NCI-H82 (cell line): ENCODE measurements at regions not wholly inside any gene's neighbourhood (a gene's known extent, or its start where the extent isn't known, plus 50 kb on each side); places are given as distances from the start of the nearest gene placed in this dataset.
"Not testable (repeated sequence)": the region's sequence is repeated elsewhere in the genome, so short reads cannot be mapped to it uniquely, and the experiment has no call there.

Experiments used
- DNase-seq: peaks from one replicate; lab custom pipeline; 2025; lab: John Stamatoyannopoulos, UW

GRCh38 chr16:48105976-48106375 is 49.8 kb downstream of the ABCC12 start:
- DNase-seq, result no peak

GRCh38 chr16:48105456-48105855 is 50.3 kb downstream of the ABCC12 start:
- no peak for DNase-seq

GRCh38 chr16:48103591-48103990 is 52.2 kb downstream of the ABCC12 start:
- no peak for DNase-seq

- no peak for DNase-seq
Observed at GRCh38 chr16:48102083-48103008, 53.4 kb downstream of the ABCC12 start.

GRCh38 chr16:48101069-48101674 is 54.6 kb downstream of the ABCC12 start:
- no peak for DNase-seq

GRCh38 chr16:48099455-48099854 is 56.3 kb downstream of the ABCC12 start:
- DNase-seq, result peak; percentile 49

GRCh38 chr16:48098472-48098871 is 57.3 kb downstream of the ABCC12 start:
- DNase-seq, result no peak

GRCh38 chr16:48091117-48091516 is 64.7 kb downstream of the ABCC12 start:
- no peak for DNase-seq

GRCh38 chr16:48089053-48089792 is 66.6 kb downstream of the ABCC12 start:
- no peak for DNase-seq

- no peak for DNase-seq
Observed at GRCh38 chr16:48087639-48088038, 68.2 kb downstream of the ABCC12 start.

GRCh38 chr16:48086422-48086821 is 69.4 kb downstream of the ABCC12 start:
- no peak for DNase-seq

- DNase-seq, result no peak
Observed at GRCh38 chr16:48085729-48086128, 70.1 kb downstream of the ABCC12 start.

- DNase-seq, result no peak
Observed at GRCh38 chr16:48084826-48085225, 71.0 kb downstream of the ABCC12 start.

GRCh38 chr16:48082516-48082915 is 73.3 kb downstream of the ABCC12 start:
- DNase-seq, result no peak

GRCh38 chr16:48081656-48082055 is 74.1 kb downstream of the ABCC12 start:
- no peak for DNase-seq

GRCh38 chr16:48076455-48077012 is 79.3 kb downstream of the ABCC12 start:
- DNase-seq, result no peak

GRCh38 chr16:48075398-48075797 is 80.4 kb downstream of the ABCC12 start:
- DNase-seq, result no peak

GRCh38 chr16:48067388-48067787 is 88.4 kb downstream of the ABCC12 start:
- no peak for DNase-seq

- DNase-seq, result no peak
Observed at GRCh38 chr16:48064971-48065370, 90.8 kb downstream of the ABCC12 start.

GRCh38 chr16:48062681-48063080 is 93.1 kb downstream of the ABCC12 start:
- no peak for DNase-seq

- DNase-seq, result no peak
Observed at GRCh38 chr16:48059936-48060335, 95.9 kb downstream of the ABCC12 start.

- DNase-seq, result not testable (repeated sequence)
Observed at GRCh38 chr16:48059190-48059589, 96.6 kb downstream of the ABCC12 start.
